RWPE1 (cell line): ENCODE measurements at regions not wholly inside any gene's neighbourhood (a gene's known extent, or its start where the extent isn't known, plus 50 kb on each side); places are given as distances from the start of the nearest gene placed in this dataset.

Experiments used
- CTCF ChIA-PET: fragments of 350-600 bp; sonication (Branson Sonifier 250); formaldehyde crosslinking; extraction: SDS; loops from one replicate; lab custom pipeline; 2021; lab: Yijun Ruan, JAX
- POLR2A ChIA-PET: fragments of 400-600 bp; formaldehyde crosslinking; extraction: SDS; loops from one replicate; lab custom pipeline; 2020; ENCODE audit warnings: antibody characterized with exemption; ENCODE audit not compliant: low non-redundant PET; lab: Yijun Ruan, JAX
- DNase-seq: peaks from one replicate; pipeline ENCODE4 v3.0.0; 2012; ENCODE audit warnings: low spot score
- H3K27ac ChIP-seq: fragments of 450-650 bp; 2 replicates; pipeline ENCODE4 v1.5.1; 2017
- CTCF ChIP-seq: fragments of 450-650 bp; conservative IDR thresholded peaks from 2 replicates; pipeline ENCODE4 v1.5.1; 2017; ENCODE audit warnings: low read depth, mild to moderate bottlenecking

- ChIA-PET CTCF (no interaction called here), POLR2A (no interaction called here)
- no peak overlapping the region for H3K27ac ChIP-seq
- no peak for DNase-seq
- no peak for TF ChIP-seq CTCF
Observed at GRCh38 chr2:8317418-8317817, 364.4 kb upstream of the ID2 start.

- no peak for TF ChIP-seq CTCF
- H3K27ac ChIP-seq, result no peak overlapping the region
- ChIA-PET CTCF (no interaction called here), POLR2A (no interaction called here)
- peak; percentile 24 for DNase-seq
Observed at GRCh38 chr2:8319219-8319618, 362.6 kb upstream of the ID2 start.

DNA sequence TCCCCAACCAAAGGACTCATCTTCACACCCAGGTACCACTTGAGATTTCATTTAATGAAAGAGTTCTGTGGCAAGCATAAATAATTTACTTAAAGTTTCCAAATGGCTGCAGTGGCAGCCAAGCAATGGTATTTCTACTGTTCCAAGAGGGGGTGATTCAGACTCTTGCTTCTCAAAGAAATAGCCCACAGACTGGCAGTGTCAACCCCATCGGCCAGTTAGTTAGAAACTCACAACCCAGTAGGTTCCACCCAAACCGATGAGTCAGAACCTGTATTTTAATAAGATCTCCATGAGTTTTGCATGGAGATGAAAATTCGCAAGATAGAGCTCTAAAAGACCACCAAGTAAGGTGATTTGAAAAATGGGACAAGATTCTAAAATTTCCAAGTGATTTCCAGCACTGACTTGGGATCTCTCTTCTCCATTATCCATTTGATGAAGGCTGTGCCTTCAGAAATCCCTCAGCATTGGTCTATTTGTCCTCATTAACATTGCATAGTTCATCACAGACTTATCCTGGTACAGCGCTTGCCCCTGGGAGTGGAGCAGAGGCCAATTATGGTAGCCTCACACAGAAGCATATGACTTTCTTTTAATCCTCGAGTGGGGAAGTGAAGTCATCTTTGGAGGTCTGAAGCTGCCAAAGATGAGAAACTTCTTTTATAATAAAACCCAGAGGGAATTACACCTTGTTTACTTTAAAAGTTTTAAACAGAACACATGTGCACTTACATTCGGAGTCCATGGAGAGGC is 361.4 kb upstream of the ID2 start:
- CTCF ChIA-PET, result no interaction called here
- TF ChIP-seq CTCF, result no peak
- H3K27ac ChIP-seq, result no peak overlapping the region
- no peak for DNase-seq
- POLR2A ChIA-PET, result no interaction called here

DNA sequence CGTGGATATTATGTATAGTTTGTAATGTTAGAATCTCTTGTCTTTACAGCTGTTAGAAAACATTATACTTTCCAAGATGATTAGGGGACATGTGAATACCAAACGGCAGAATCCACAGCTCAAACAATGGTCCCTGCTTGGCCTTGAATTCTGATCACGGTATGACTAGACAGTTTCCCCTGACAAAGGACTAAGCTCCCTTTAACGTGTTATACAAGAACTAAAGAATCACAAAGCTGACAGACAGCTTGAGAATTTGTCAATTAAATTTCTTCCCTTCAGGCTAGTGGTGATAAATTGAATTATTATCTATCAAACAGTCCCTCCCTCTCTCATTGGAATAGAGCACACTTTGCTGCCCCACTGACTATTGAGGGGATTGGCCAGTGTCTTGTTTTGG is 359.2 kb upstream of the ID2 start:
- no peak overlapping the region for H3K27ac ChIP-seq
- ChIA-PET CTCF (interaction anchor here (0.7 kb wide), 1 partner anchor 13 kb away, joined by 3 read pairs; no protein-coding TSS in a partner anchor), POLR2A (no interaction called here)
- no peak for TF ChIP-seq CTCF
- no peak for DNase-seq

DNA sequence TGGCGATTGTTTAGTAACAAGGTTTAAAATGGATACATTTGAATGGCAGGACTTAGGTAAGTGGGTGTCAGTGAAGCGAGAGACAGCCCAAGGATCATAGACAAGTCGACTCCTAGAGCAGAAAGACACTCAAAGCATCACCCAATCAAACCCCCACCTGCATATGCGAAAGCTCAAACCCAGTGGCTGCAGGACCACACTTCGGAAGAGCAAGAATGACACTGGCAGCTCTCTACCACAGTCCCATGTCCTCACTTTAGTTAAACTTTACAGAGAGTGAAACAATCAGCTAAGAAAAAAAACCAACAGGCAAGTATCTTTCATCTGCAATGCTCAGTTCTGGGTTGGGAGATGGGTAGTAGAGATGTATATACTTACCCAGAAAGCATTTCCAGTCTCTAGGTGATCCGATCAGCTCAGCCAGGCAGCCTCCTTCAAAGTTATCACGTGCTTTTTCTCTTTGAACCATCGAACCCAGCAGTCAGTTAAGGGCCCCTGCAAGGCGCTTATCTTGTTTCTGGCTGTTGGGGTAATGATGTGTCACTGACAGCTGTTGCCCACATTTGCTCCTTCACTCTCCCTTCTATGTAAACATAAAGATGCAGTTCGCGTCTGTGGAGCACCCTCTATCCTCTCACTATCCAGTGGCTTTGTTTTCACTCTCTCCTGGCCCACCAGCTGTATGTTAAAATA is 357.5 kb upstream of the ID2 start:
- no peak for TF ChIP-seq CTCF
- H3K27ac ChIP-seq, result no peak overlapping the region
- POLR2A ChIA-PET, result no interaction called here
- no peak for DNase-seq
- CTCF ChIA-PET, result no interaction called here

- TF ChIP-seq CTCF, result no peak
- CTCF ChIA-PET, result no interaction called here
- no peak overlapping the region for H3K27ac ChIP-seq
- POLR2A ChIA-PET, result no interaction called here
- no peak for DNase-seq
Observed at GRCh38 chr2:8324901-8325300, 357.0 kb upstream of the ID2 start.
